ENCODE measurements at regions not wholly inside any gene's neighbourhood (a gene's known extent, or its start where the extent isn't known, plus 50 kb on each side); places are given as distances from the start of the nearest gene placed in this dataset.

DNA sequence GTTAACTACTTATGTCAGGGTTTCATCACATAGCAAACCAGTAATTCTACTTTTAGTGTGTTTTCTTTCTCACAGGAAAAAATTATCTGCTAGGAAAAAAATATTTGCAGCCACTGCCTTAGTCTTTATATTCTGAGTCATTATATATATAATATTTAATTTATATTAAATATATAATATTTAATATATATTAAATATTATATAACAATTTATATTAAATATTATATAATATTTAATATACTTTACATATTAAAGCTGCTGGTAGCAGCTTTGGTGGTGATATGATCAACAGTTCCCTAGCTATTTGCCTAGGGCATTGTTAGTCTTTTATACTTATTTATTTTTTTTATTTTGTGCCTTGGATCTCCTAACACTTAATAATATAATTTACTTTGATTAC lies 381.6 kb downstream of the STIM2 start:
- Histone ChIP-seq H3K4me3 (no peak overlapping the region), H3K9me3 (replicated peaks) (peaks cover 9% of the 10 kb centered on the region), H3K27ac (replicated peaks) (no peak overlapping the region), H3K27me3 (ENCODE audit: low read depth) (no peaks in the 10 kb centered on the region), H3K4me1 (no peaks in the 10 kb centered on the region), H3K36me3 (no peaks in the 10 kb centered on the region)
- TF ChIP-seq, protein P1, sequence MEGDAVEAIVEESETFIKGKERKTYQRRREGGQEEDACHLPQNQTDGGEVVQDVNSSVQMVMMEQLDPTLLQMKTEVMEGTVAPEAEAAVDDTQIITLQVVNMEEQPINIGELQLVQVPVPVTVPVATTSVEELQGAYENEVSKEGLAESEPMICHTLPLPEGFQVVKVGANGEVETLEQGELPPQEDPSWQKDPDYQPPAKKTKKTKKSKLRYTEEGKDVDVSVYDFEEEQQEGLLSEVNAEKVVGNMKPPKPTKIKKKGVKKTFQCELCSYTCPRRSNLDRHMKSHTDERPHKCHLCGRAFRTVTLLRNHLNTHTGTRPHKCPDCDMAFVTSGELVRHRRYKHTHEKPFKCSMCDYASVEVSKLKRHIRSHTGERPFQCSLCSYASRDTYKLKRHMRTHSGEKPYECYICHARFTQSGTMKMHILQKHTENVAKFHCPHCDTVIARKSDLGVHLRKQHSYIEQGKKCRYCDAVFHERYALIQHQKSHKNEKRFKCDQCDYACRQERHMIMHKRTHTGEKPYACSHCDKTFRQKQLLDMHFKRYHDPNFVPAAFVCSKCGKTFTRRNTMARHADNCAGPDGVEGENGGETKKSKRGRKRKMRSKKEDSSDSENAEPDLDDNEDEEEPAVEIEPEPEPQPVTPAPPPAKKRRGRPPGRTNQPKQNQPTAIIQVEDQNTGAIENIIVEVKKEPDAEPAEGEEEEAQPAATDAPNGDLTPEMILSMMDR (IDR thresholded peaks at IDR 0.05; ENCODE audit: borderline replicate concordance), result no peak
- no peak for DNase-seq
- intact Hi-C loops (cut with micrococcal nuclease), result no loop called here

DNA sequence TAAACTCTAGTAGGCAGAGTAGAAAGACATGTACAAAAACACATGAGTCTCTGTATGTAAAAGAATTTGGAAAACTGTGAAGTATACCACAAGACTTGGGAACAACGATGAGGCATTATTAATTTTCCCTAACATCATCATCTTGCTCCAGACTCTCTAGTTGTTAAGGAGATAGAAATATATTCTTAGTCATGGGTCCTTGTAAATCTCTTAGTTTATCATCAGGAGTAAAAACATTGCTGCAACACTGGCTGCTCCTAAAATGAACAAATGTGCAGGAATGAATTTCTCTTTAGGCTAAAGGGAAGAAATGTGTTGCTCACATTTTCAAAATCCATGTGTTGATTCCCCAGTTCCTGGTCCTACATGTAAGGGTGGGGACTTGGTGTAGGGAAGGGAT lies 384.6 kb downstream of the STIM2 start:
- Histone ChIP-seq H3K4me3 (no peak overlapping the region), H3K9me3 (replicated peaks) (peaks cover 12% of the 10 kb centered on the region), H3K36me3 (no peaks in the 10 kb centered on the region), H3K4me1 (no peaks in the 10 kb centered on the region), H3K27ac (replicated peaks) (no peak overlapping the region), H3K27me3 (ENCODE audit: low read depth) (no peaks in the 10 kb centered on the region)
- DNase-seq, result no peak
- intact Hi-C loops (cut with micrococcal nuclease), result no loop called here
- TF ChIP-seq, protein P1 (IDR thresholded peaks at IDR 0.05; ENCODE audit: borderline replicate concordance), result no peak

DNA sequence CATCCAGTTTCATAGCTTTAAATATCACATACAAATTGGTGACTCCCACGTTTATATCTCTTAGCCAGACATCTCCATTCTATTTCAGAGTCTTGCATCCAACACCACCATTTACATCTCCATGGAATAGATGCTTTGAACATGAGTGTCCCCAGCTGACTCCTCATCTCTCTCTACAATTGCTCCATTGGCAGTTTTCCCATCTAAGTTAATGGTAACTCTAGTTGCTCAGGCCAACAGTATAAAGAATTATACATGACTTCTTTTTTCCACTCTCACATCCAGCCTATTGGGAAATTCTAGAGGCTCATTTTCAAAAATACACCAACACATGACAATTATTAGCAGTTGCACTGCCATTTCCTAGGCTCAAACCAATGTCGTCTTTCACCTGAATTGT lies 388.2 kb downstream of the STIM2 start:
- H3K36me3 ChIP-seq, result no peaks in the 10 kb centered on the region
- intact Hi-C loops (cut with micrococcal nuclease), result no loop called here
- no peak overlapping the region for H3K4me3 ChIP-seq
- no peak overlapping the region for H3K27ac ChIP-seq (replicated peaks)
- H3K27me3 ChIP-seq (ENCODE audit: low read depth), result no peaks in the 10 kb centered on the region
- no peaks in the 10 kb centered on the region for H3K4me1 ChIP-seq
- TF ChIP-seq, protein P1 (IDR thresholded peaks at IDR 0.05; ENCODE audit: borderline replicate concordance), result no peak
- H3K9me3 ChIP-seq (replicated peaks), result peaks cover 9% of the 10 kb centered on the region
- DNase-seq, result no peak

DNA sequence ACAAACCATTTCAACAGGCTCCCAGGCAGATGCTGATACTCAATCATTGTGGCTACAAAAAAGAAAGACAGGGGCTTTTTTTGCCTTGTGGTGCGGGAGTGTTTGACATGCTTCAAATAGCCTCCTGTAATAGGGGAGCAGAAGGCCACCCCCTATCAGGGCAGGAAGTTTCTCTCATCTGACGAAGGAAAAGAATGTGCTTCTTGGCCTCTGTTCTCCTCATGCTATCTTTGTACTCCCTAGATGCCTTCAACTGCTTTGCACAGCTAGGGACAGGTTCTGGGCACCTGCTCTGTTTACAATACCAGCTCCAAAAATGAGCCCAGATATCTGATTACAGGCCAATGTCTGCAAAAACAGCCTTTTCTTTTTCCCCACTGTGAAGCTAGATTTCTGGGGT lies 391.1 kb downstream of the STIM2 start:
- Histone ChIP-seq H3K36me3 (no peaks in the 10 kb centered on the region), H3K9me3 (replicated peaks) (peaks cover 9% of the 10 kb centered on the region), H3K4me3 (no peak overlapping the region), H3K27me3 (ENCODE audit: low read depth) (no peaks in the 10 kb centered on the region), H3K27ac (replicated peaks) (no peak overlapping the region), H3K4me1 (no peaks in the 10 kb centered on the region)
- intact Hi-C loops (cut with micrococcal nuclease), result no loop called here
- TF ChIP-seq, protein P1 (IDR thresholded peaks at IDR 0.05; ENCODE audit: borderline replicate concordance), result no peak
- DNase-seq, result no peak

DNA sequence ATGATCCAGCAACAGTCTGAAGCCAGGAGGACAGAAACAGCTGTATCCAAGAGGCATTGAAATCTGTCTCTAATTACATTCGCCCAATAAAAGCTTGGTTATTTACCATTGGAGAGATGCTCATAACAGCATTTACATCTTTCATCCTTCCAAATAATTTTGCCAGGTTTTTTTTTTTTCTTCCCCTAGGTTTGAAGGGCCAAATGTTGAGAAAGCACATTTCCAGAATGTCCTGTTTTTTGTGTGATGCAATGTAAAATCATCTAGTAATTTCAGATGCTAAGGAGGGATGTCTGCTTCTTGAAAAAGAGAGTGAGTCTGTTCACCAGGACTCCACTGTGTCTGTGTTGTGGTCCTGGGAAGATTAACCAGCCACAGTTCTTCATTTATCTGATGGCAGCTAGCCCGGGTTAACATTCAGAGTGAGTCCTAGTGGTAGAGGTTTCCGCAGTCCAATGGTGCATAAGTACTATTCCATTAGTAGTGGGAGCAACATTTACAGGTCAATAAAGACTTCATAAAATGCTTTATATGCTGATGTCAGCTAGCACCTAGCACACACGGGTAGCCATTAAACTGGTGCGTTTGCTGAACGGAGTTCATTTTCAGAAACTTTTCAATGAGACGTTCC lies 406.8 kb downstream of the STIM2 start:
- TF ChIP-seq, protein P1 (IDR thresholded peaks at IDR 0.05; ENCODE audit: borderline replicate concordance), result no peak
- no peak overlapping the region for H3K4me3 ChIP-seq
- H3K4me1 ChIP-seq, result no peaks in the 10 kb centered on the region
- DNase-seq, result no peak
- no peak overlapping the region for H3K27ac ChIP-seq (replicated peaks)
- H3K36me3 ChIP-seq, result no peaks in the 10 kb centered on the region
- intact Hi-C loops (cut with micrococcal nuclease), result no loop called here
- H3K27me3 ChIP-seq (ENCODE audit: low read depth), result no peaks in the 10 kb centered on the region
- no peaks in the 10 kb centered on the region for H3K9me3 ChIP-seq (replicated peaks)
